ENCODE measurements at regions not wholly inside any gene's neighbourhood (a gene's known extent, or its start where the extent isn't known, plus 50 kb on each side); places are given as distances from the start of the nearest gene placed in this dataset.
A peak's percentile ranks its signal among the peaks of the same experiment; 100 is the strongest.

- FAIRE-seq, result no peak
Measured at GRCh38 chr3:106326941-106327695, 458.3 kb upstream of the CBLB start.

GRCh38 chr3:106327696-106328025 is 458.8 kb upstream of the CBLB start:
- no peak for FAIRE-seq

- FAIRE-seq, result no peak
Measured at GRCh38 chr3:106328224-106328623, 459.4 kb upstream of the CBLB start.

- no peak for FAIRE-seq
Measured at GRCh38 chr3:106329521-106329920, 460.7 kb upstream of the CBLB start.

GRCh38 chr3:106331636-106332035 is 462.8 kb upstream of the CBLB start:
- no peak for FAIRE-seq

- peak; percentile 23 for FAIRE-seq
Measured at GRCh38 chr3:106332129-106332528, 463.3 kb upstream of the CBLB start.

- FAIRE-seq, result no peak
Measured at GRCh38 chr3:106332884-106333283, 464.1 kb upstream of the CBLB start.

- no peak for FAIRE-seq
Measured at GRCh38 chr3:106333911-106334618, 465.3 kb upstream of the CBLB start.

GRCh38 chr3:106336619-106337018 is 467.8 kb upstream of the CBLB start:
- no peak for FAIRE-seq

- FAIRE-seq, result no peak
Measured at GRCh38 chr3:106337116-106337515, 468.3 kb upstream of the CBLB start.

- no peak for FAIRE-seq
Measured at GRCh38 chr3:106338582-106339214, 469.9 kb upstream of the CBLB start.

- FAIRE-seq, result no peak
Measured at GRCh38 chr3:106339551-106339950, 470.7 kb upstream of the CBLB start.

GRCh38 chr3:106341087-106341486 is 472.3 kb upstream of the CBLB start:
- FAIRE-seq, result no peak

- no peak for FAIRE-seq
Measured at GRCh38 chr3:106341586-106342162, 472.9 kb upstream of the CBLB start.

GRCh38 chr3:106342386-106342785 is 473.6 kb upstream of the CBLB start:
- no peak for FAIRE-seq

GRCh38 chr3:106343811-106344210 is 475.0 kb upstream of the CBLB start:
- no peak for FAIRE-seq

GRCh38 chr3:106345353-106346027 is 476.7 kb upstream of the CBLB start:
- FAIRE-seq, result no peak

GRCh38 chr3:106347350-106347749 is 478.5 kb upstream of the CBLB start:
- FAIRE-seq, result no peak

- no peak for FAIRE-seq
Measured at GRCh38 chr3:106348139-106348690, 479.4 kb upstream of the CBLB start.

GRCh38 chr3:106349191-106349881 is 480.5 kb upstream of the CBLB start:
- FAIRE-seq, result no peak

GRCh38 chr3:106355873-106356272 is 487.1 kb upstream of the CBLB start:
- FAIRE-seq, result no peak

- FAIRE-seq, result no peak
Measured at GRCh38 chr3:106359692-106360091, 490.9 kb upstream of the CBLB start.

All from endometrium (tissue), 2 donors.